Body of pancreas (tissue), 4 donors: ENCODE measurements at regions not wholly inside any gene's neighbourhood (a gene's known extent, or its start where the extent isn't known, plus 50 kb on each side); places are given as distances from the start of the nearest gene placed in this dataset.

Source experiments
- ATAC-seq: fragments of 150-250 bp; one replicate; pipeline ENCODE4 v1.9.1; 2016
- DNase-seq, 4 donors: peaks; one replicate each; pipeline ENCODE4 v3.0.0-alpha.2; 2019
- H3K27ac ChIP-seq, 4 donors: fragments of 200-600 bp; sonication (generic); 1 replicate in 3 of 4; 2 replicates in 1 of 4; pipeline versions ENCODE4 v1.5.1 to v1.6.1; 2016 to 2019; ENCODE audit warnings: mild to moderate bottlenecking in 1 of 4, mixed read lengths in 1 of 4, moderate library complexity in 1 of 4
- H3K27me3 ChIP-seq, 2 donors: fragments of 200-600 bp; sonication (generic); one replicate each; pipeline ENCODE4 v1.6.0; 2016; ENCODE audit warnings: mild to moderate bottlenecking in 1 of 2
- H3K36me3 ChIP-seq, 2 donors: fragments of 200-600 bp; sonication (generic); replicated peaks in 1 of 2; 2 replicates each; pipeline ENCODE4 v1.5.1; 2016; ENCODE audit warnings: low read depth in 2 of 2; ENCODE audit not compliant: insufficient read depth in 1 of 2
- H3K4me1 ChIP-seq: fragments of 200-600 bp; sonication (generic); one replicate; pipeline ENCODE4 v1.6.0; 2016
- H3K4me3 ChIP-seq, 2 donors: fragments of 200-600 bp; sonication (generic); 1 replicate in 1 of 2; 2 replicates in 1 of 2; pipeline ENCODE4 v1.5.1; 2016 to 2019
- H3K9me3 ChIP-seq, 3 donors: fragments of 200-600 bp; sonication (generic); 1 replicate in 2 of 3; 2 replicates in 1 of 3; pipeline ENCODE4 v1.5.1; 2016
- POLR2A ChIP-seq, 3 donors: fragments of 450-650 bp; IDR thresholded peaks; one replicate each; pipeline ENCODE4 v1.6.1; 2016; ENCODE audit warnings: antibody characterized with exemption in 3 of 3, mild to moderate bottlenecking in 2 of 3
- WGBS, 2 donors: methylation state at CpG; one replicate each; pipeline ENCODE4 v1.1.5; 2017; 5-methylcytosine and 5-hydroxymethylcytosine counted together
- intact Hi-C: fragments of 100-400 bp; cut with DNase I; formaldehyde crosslinking; loops from one replicate; pipeline ENCODE4 v1.15.1; 2023
- TF ChIP-seq, protein P1 (sequence below), 7 experiments: fragments of 450-650 bp in 4 of 7; fragments of 200-600 bp in 3 of 7; sonication (generic) in 3 of 7; IDR thresholded peaks; one replicate each; pipeline ENCODE4 v1.5.1; 2016 to 2019; ENCODE audit warnings: antibody characterized with exemption in 7 of 7

DNA sequence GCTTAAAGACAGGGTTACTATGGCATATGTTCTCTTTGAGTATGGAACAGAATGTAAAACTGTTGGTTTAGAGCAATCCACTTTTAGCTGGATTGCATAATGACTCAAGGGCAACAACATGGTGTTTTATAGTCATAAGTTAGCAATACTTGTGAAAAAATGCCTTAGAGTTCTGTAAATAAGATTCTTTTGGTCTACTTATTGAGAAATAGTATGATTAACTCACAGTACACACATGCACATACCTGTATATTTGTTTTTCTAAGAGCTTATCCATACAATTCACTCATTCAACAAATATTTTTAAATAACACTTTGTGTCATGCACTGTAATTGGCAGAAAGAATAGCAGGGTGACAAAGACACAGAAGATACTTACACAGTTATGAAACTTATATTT lies 1415.5 kb downstream of the PCDH7 start:
- Histone ChIP-seq H3K4me3 (no peak overlapping the region), H3K27ac (no peak overlapping the region), H3K27me3 (no peaks in the 10 kb centered on the region), H3K9me3 (no peaks in the 10 kb centered on the region), H3K4me1 (no peaks in the 10 kb centered on the region), H3K36me3 (no peaks in the 10 kb centered on the region)
- DNase-seq (no peak), ATAC-seq (no peak)
- TF ChIP-seq, protein P1, sequence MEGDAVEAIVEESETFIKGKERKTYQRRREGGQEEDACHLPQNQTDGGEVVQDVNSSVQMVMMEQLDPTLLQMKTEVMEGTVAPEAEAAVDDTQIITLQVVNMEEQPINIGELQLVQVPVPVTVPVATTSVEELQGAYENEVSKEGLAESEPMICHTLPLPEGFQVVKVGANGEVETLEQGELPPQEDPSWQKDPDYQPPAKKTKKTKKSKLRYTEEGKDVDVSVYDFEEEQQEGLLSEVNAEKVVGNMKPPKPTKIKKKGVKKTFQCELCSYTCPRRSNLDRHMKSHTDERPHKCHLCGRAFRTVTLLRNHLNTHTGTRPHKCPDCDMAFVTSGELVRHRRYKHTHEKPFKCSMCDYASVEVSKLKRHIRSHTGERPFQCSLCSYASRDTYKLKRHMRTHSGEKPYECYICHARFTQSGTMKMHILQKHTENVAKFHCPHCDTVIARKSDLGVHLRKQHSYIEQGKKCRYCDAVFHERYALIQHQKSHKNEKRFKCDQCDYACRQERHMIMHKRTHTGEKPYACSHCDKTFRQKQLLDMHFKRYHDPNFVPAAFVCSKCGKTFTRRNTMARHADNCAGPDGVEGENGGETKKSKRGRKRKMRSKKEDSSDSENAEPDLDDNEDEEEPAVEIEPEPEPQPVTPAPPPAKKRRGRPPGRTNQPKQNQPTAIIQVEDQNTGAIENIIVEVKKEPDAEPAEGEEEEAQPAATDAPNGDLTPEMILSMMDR (IDR thresholded peaks at IDR 0.05) = no peak
- no peak for TF ChIP-seq POLR2A (IDR thresholded peaks at IDR 0.05)
- intact Hi-C loops = no loop called here

DNA sequence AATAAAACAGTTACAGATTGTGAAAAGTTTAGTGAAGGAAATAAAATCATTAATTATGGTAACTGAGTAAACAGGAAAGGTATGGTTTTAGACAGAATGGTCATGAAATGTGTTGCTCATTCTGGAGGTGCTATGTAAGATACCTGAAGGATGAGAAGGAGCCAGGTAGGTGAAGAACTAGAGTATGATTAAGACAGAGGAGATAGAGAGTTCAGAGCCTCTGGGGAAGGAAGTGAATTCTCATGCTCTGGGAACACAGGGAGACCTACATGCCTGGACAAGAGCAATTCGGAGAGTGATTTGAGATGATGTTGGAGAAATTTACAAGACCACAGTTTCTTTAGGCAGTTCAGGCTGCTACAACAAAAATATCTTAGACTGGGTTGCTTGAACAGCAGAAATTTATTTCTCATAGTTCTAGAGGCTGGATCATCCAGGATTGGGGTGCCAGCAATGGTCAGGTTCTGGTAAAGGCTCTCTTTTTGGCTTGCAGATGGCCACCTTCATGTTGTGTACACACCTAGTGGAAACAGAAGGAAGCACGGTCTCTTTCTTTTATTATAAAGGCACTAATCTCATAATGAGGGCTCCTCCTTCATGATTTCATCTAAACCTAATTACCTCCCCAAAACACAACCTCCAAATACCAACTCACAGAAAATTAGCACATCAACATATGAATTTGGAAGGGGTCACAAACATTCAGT lies 1416.1 kb downstream of the PCDH7 start:
- DNase-seq (no peak), ATAC-seq (no peak)
- Histone ChIP-seq H3K36me3 (no peaks in the 10 kb centered on the region), H3K4me3 (no peak overlapping the region), H3K27me3 (no peaks in the 10 kb centered on the region), H3K27ac (no peak overlapping the region), H3K4me1 (no peaks in the 10 kb centered on the region), H3K9me3 (no peaks in the 10 kb centered on the region)
- 66 to 77% methylated on average over 2 of the region's 2 CpGs for WGBS, 2 donors
- TF ChIP-seq POLR2A (IDR thresholded peaks at IDR 0.05) = no peak
- TF ChIP-seq, protein P1 (IDR thresholded peaks at IDR 0.05) = no peak
- intact Hi-C loops = no loop called here

DNA sequence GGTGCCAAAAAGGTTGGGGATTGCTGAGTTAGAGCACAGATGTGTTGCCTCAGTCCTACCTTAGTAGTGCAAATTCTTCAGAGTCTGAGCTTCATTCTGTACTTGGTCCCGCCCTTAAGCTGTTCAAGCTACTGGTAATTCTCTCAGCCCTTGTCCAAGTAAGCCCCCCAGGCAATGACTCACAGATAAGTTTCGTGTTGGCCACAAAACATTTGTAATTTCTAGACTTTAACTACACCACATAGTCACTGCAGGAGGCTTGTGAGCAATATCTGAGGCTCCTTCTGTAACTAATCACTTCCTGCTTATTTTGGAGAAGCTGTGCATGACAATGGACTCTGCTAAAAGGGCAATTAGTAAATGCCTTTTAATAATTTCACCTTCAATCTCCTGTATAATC lies 1420.5 kb downstream of the PCDH7 start:
- H3K9me3 ChIP-seq = no peaks in the 10 kb centered on the region
- H3K27ac ChIP-seq = no peak overlapping the region
- H3K36me3 ChIP-seq = no peaks in the 10 kb centered on the region
- DNase-seq (no peak), ATAC-seq (no peak)
- intact Hi-C loops = no loop called here
- TF ChIP-seq, protein P1 (IDR thresholded peaks at IDR 0.05) = no peak
- no peak for TF ChIP-seq POLR2A (IDR thresholded peaks at IDR 0.05)
- no peaks in the 10 kb centered on the region for H3K27me3 ChIP-seq
- no peaks in the 10 kb centered on the region for H3K4me1 ChIP-seq
- WGBS, 2 donors = 46 to 50% methylated on average over 2 of the region's 2 CpGs
- no peak overlapping the region for H3K4me3 ChIP-seq

DNA sequence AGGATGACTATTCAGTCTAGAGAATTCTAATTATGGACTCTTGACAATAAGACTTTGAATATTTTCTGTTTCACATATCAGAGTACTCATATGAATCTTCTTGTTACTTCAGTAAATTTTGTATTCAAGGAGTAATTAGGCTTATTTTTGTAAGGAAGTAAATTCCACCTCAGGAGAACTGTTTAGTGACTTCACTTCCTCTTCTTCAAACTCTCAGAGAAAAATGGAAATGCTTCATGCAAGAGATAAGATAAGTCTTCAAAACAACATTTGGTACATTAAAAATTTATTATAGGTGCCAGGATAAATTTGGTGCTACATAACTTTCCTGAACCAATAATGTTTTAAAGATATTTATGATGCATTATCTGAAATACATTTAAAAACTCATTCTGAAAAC lies 1421.9 kb downstream of the PCDH7 start:
- no peaks in the 10 kb centered on the region for H3K9me3 ChIP-seq
- no peak for DNase-seq
- intact Hi-C loops = no loop called here
- no peaks in the 10 kb centered on the region for H3K27me3 ChIP-seq
- no peaks in the 10 kb centered on the region for H3K4me1 ChIP-seq
- TF ChIP-seq POLR2A (IDR thresholded peaks at IDR 0.05) = no peak
- TF ChIP-seq, protein P1 (IDR thresholded peaks at IDR 0.05) = no peak
- no peak for ATAC-seq
- H3K27ac ChIP-seq = no peak overlapping the region
- H3K4me3 ChIP-seq = no peak overlapping the region
- H3K36me3 ChIP-seq = no peaks in the 10 kb centered on the region

DNA sequence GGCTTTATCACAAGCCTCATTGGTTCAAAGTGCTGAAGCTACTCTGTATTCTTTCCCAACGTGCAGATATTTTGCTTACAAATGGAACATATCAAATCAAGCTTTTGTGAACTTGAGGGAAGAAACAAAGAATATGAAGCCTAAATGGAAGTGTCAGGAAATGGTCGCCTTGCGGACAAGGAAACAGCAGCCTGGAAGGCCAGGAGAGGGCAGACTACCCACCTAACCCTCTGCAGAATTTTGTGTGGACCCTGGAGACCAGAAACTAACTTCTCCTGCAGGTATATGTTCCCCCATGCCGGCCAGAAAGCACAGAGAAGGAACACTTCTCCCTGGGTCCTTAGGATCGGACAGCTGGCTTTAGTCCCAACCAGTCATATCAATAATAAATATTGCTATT lies 1425.8 kb downstream of the PCDH7 start:
- Histone ChIP-seq H3K27ac (no peak overlapping the region), H3K9me3 (no peaks in the 10 kb centered on the region), H3K4me3 (no peak overlapping the region), H3K36me3 (no peaks in the 10 kb centered on the region), H3K27me3 (no peaks in the 10 kb centered on the region), H3K4me1 (no peaks in the 10 kb centered on the region)
- TF ChIP-seq, protein P1 (IDR thresholded peaks at IDR 0.05) = no peak
- TF ChIP-seq POLR2A (IDR thresholded peaks at IDR 0.05) = no peak
- intact Hi-C loops = no loop called here
- ATAC-seq (no peak), DNase-seq (no peak)
- WGBS, 2 donors = 68 to 73% methylated on average over 5 of the region's 5 CpGs
